GM21381 (cell line): ENCODE measurements at regions not wholly inside any gene's neighbourhood (a gene's known extent, or its start where the extent isn't known, plus 50 kb on each side); places are given as distances from the start of the nearest gene placed in this dataset.
"Not testable (repeated sequence)": the region's sequence is repeated elsewhere in the genome, so short reads cannot be mapped to it uniquely, and the experiment has no call there.

ENCODE experiments used
- ATAC-seq: cut with Tn5 transposase; IDR thresholded peaks from one replicate; pipeline ENCODE4 v1.9.1; 2021; ENCODE audit warnings: mild to moderate bottlenecking, moderate library complexity; ENCODE audit not compliant: unreplicated experiment

- ATAC-seq, result not testable (repeated sequence)
These were observed 776.4 kb upstream of the ADGRL3 start for GRCh38 chr4:60423573-60424184.

- ATAC-seq, result no peak
These were observed 767.2 kb upstream of the ADGRL3 start for GRCh38 chr4:60432911-60433310.

- ATAC-seq, result no peak
These were observed 757.1 kb upstream of the ADGRL3 start for GRCh38 chr4:60443068-60443467.

GRCh38 chr4:60443796-60444195 lies 756.3 kb upstream of the ADGRL3 start:
- no peak for ATAC-seq

GRCh38 chr4:60450054-60450453 lies 750.1 kb upstream of the ADGRL3 start:
- no peak for ATAC-seq

- no peak for ATAC-seq
These were observed 747.9 kb upstream of the ADGRL3 start for GRCh38 chr4:60452266-60452665.

- ATAC-seq, result no peak
These were observed 744.7 kb upstream of the ADGRL3 start for GRCh38 chr4:60455380-60455779.

- no peak for ATAC-seq
These were observed 738.6 kb upstream of the ADGRL3 start for GRCh38 chr4:60461551-60461950.

- no peak for ATAC-seq
These were observed 736.1 kb upstream of the ADGRL3 start for GRCh38 chr4:60463857-60464502.

- ATAC-seq, result no peak
These were observed 717.2 kb upstream of the ADGRL3 start for GRCh38 chr4:60482921-60483351.

- no peak for ATAC-seq
These were observed 714.9 kb upstream of the ADGRL3 start for GRCh38 chr4:60485276-60485675.

- not testable (repeated sequence) for ATAC-seq
These were observed 712.9 kb upstream of the ADGRL3 start for GRCh38 chr4:60487118-60487761.

- no peak for ATAC-seq
These were observed 699.3 kb upstream of the ADGRL3 start for GRCh38 chr4:60500810-60501209.

- ATAC-seq, result no peak
These were observed 697.4 kb upstream of the ADGRL3 start for GRCh38 chr4:60502733-60503132.

GRCh38 chr4:60506061-60506460 lies 694.1 kb upstream of the ADGRL3 start:
- no peak for ATAC-seq

GRCh38 chr4:60522265-60522664 lies 677.9 kb upstream of the ADGRL3 start:
- ATAC-seq, result no peak

- no peak for ATAC-seq
These were observed 668.2 kb upstream of the ADGRL3 start for GRCh38 chr4:60531776-60532379.

- no peak for ATAC-seq
These were observed 655.1 kb upstream of the ADGRL3 start for GRCh38 chr4:60544981-60545380.

GRCh38 chr4:60562334-60562733 lies 637.8 kb upstream of the ADGRL3 start:
- no peak for ATAC-seq

- no peak for ATAC-seq
These were observed 634.6 kb upstream of the ADGRL3 start for GRCh38 chr4:60565558-60565957.

GRCh38 chr4:60575336-60575735 lies 624.8 kb upstream of the ADGRL3 start:
- ATAC-seq, result no peak

- ATAC-seq, result no peak
These were observed 620.8 kb upstream of the ADGRL3 start for GRCh38 chr4:60579335-60579734.
